Cardiac muscle cell (in vitro differentiated cells and primary cell): ENCODE measurements at regions not wholly inside any gene's neighbourhood (a gene's known extent, or its start where the extent isn't known, plus 50 kb on each side); places are given as distances from the start of the nearest gene placed in this dataset.
"Not testable (repeated sequence)": the region's sequence is repeated elsewhere in the genome, so short reads cannot be mapped to it uniquely, and the experiment has no call there.

Experiments
- DNase-seq, 2 donors: peaks; one replicate each; pipeline versions ENCODE4 v3.0.0 to v3.0.0-alpha.2; 2010 to 2017; ENCODE audit warnings: low read depth in 1 of 2, low spot score in 1 of 2
- H3K27ac ChIP-seq: fragments of 200-600 bp; sonication (generic); 2 replicates; pipeline ENCODE4 v1.5.1; 2016
- H3K27me3 ChIP-seq: fragments of 200-600 bp; sonication (generic); 2 replicates; pipeline ENCODE4 v1.6.0; 2016; ENCODE audit warnings: control low read depth
- H3K36me3 ChIP-seq: fragments of 200-600 bp; sonication (generic); 2 replicates; pipeline ENCODE4 v1.5.1; 2016; ENCODE audit warnings: control low read depth
- H3K4me1 ChIP-seq: fragments of 200-600 bp; sonication (generic); 2 replicates; pipeline ENCODE4 v1.8.1; 2017; ENCODE audit warnings: low read depth, mild to moderate bottlenecking, mixed run types
- H3K4me3 ChIP-seq: fragments of 200-600 bp; sonication (generic); 2 replicates; pipeline ENCODE4 v1.5.1; 2016; ENCODE audit warnings: mild to moderate bottlenecking
- H3K9me3 ChIP-seq: fragments of 200-600 bp; sonication (generic); 2 replicates; pipeline ENCODE4 v1.5.1; 2017; ENCODE audit warnings: low read depth, mild to moderate bottlenecking, control low read depth
- TF ChIP-seq, protein P1 (sequence below): IDR thresholded peaks from 2 replicates; pipeline ENCODE4 v1.5.1; 2012; ENCODE audit warnings: low read depth, mild to moderate bottlenecking, low read length

DNA sequence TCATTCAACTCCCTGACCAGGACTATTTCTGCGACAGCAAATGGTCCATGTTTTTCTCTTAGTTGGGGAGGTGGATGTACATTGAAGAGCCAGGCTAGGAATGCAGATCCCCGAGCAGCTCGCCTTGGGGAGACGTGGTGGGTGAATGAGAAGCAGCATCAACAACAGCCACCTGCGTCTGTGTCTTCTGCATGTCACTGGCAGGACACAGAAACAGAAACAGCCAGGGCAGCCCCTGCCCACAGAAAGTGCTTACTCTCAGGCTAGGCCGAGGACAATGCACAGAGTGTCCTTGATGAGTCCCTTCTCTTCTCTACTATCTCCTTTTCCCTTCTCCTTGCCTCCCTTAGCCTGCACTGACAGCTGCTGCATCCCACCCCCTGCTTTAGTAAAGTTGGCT is 541.9 kb upstream of the CADM1 start:
- Histone ChIP-seq H3K4me1 (peaks cover 28% of the 10 kb centered on the region), H3K9me3 (no peaks in the 10 kb centered on the region), H3K27ac (no peak overlapping the region), H3K27me3 (peaks cover 3% of the 10 kb centered on the region), H3K4me3 (no peak overlapping the region), H3K36me3 (no peaks in the 10 kb centered on the region)
- TF ChIP-seq, protein P1, sequence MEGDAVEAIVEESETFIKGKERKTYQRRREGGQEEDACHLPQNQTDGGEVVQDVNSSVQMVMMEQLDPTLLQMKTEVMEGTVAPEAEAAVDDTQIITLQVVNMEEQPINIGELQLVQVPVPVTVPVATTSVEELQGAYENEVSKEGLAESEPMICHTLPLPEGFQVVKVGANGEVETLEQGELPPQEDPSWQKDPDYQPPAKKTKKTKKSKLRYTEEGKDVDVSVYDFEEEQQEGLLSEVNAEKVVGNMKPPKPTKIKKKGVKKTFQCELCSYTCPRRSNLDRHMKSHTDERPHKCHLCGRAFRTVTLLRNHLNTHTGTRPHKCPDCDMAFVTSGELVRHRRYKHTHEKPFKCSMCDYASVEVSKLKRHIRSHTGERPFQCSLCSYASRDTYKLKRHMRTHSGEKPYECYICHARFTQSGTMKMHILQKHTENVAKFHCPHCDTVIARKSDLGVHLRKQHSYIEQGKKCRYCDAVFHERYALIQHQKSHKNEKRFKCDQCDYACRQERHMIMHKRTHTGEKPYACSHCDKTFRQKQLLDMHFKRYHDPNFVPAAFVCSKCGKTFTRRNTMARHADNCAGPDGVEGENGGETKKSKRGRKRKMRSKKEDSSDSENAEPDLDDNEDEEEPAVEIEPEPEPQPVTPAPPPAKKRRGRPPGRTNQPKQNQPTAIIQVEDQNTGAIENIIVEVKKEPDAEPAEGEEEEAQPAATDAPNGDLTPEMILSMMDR = no peak
- no peak for DNase-seq

DNA sequence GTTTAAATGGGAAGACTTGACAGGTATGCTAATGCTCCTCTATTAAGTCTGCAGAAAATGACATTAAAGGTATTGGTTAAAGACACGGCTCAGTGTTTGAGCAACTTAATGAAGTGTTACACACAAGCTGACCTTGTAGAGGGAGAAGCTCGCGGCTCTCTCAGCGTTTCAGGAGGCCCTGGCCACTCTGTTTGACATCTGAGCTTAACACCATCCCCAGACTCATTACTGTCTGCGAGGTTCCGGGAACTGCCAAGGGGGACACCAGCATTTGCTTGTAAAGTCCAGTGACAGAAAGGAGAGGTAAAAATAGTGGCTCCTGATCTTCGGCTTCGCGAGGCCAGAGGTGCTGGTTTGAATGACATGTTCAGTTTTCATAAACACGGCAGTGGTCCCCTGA is 540.7 kb upstream of the CADM1 start:
- peaks cover 3% of the 10 kb centered on the region for H3K27me3 ChIP-seq
- H3K9me3 ChIP-seq = no peaks in the 10 kb centered on the region
- TF ChIP-seq, protein P1 = no peak
- peaks cover 23% of the 10 kb centered on the region for H3K4me1 ChIP-seq
- DNase-seq = peak in 1 of 2 donors; percentile 54
- H3K4me3 ChIP-seq = no peak overlapping the region
- H3K27ac ChIP-seq = no peak overlapping the region
- H3K36me3 ChIP-seq = no peaks in the 10 kb centered on the region

DNA sequence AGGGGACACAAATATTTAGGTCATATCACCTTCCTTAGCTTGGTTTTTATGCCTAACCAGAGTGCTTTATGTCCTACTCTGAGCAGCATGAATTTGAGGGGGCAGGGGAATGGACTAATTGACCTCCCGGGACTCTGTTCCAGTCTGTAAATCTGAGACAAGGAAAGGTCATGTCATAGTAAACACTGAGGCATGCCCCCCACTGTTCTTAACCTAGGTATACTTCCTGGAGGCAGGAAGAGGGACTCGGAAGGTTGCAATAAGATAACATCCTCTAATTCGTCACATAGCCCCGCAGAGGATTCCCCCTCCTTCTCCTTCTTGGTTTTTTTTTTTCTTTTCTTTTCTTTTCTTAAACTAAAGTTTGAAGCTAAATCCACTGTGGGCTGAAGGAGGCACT is 540.3 kb upstream of the CADM1 start:
- DNase-seq = no peak
- TF ChIP-seq, protein P1 = no peak
- H3K27me3 ChIP-seq = peaks cover 7% of the 10 kb centered on the region
- H3K27ac ChIP-seq = no peak overlapping the region
- H3K4me3 ChIP-seq = no peak overlapping the region
- no peaks in the 10 kb centered on the region for H3K36me3 ChIP-seq
- peaks cover 20% of the 10 kb centered on the region for H3K4me1 ChIP-seq
- no peaks in the 10 kb centered on the region for H3K9me3 ChIP-seq

DNA sequence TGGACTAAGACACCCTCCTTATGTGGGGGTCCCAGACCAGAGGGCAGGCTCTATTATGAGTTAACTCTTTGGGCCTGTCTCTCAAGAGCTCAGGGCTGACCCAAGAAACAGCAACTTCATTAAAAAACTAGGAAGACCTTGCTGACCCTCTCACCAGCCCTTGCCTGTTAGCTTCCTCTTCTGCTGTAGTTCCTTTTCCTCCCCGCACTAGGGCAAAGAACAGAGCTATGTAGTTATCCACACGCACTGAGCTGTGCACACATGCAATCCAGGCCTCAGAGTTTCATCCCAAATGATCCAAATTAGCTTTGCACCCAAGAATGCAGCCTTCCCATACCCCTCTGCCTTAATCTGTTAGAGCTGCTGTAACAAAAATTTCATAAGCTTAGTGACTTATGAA is 539.6 kb upstream of the CADM1 start:
- no peak overlapping the region for H3K27ac ChIP-seq
- H3K36me3 ChIP-seq = no peaks in the 10 kb centered on the region
- peaks cover 14% of the 10 kb centered on the region for H3K4me1 ChIP-seq
- H3K4me3 ChIP-seq = no peak overlapping the region
- TF ChIP-seq, protein P1 = no peak
- H3K27me3 ChIP-seq = peaks cover 10% of the 10 kb centered on the region
- no peak for DNase-seq
- no peaks in the 10 kb centered on the region for H3K9me3 ChIP-seq

DNA sequence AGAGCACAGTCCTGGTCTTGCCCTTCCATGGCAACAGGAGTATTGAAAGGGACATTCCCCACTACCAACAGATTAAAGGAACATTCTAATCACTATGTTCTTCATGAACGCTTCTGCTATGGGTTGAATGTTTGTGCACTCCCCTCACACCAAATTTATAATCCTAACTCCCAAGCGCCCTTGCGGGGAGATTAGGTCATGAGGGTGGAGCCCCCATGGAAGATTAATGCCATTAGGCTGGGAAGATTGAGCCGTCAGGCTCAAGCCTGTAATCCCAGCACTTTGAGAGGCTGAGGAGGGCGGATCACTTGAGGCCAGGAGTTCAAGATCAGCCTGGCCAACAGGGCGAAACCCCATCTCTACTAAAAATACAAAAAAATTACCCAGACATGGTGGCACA is 538.8 kb upstream of the CADM1 start:
- not testable (repeated sequence) for DNase-seq, H3K36me3 ChIP-seq, H3K27me3 ChIP-seq, H3K9me3 ChIP-seq, H3K27ac ChIP-seq, H3K4me3 ChIP-seq
- H3K4me1 ChIP-seq = peaks cover 15% of the 10 kb centered on the region

DNA sequence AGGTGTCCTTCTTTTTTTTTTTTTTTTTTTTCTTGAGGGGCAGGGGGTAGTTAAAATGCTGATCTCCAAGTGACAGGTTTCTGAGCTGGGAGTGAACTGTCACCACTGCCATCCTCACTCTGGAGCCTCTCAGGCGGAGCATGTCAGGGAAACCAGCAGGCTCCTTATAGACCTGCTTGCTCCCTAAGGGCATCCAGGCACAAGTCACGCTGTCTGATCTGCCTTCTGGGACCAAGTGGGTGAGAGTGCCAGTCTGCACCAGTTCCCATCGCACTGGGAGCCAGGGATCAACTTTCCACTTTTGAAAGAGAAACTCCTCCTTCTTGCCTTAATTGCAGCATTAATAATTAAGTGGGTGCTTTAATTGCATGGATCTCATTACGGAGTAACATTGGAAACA is 537.9 kb upstream of the CADM1 start:
- Histone ChIP-seq H3K36me3 (no peaks in the 10 kb centered on the region), H3K27ac (no peak overlapping the region), H3K27me3 (peaks cover 7% of the 10 kb centered on the region), H3K9me3 (no peaks in the 10 kb centered on the region), H3K4me3 (no peak overlapping the region), H3K4me1 (peaks cover 24% of the 10 kb centered on the region)
- TF ChIP-seq, protein P1 = no peak
- no peak for DNase-seq
